ENCODE measurements at regions not wholly inside any gene's neighbourhood (a gene's known extent, or its start where the extent isn't known, plus 50 kb on each side); places are given as distances from the start of the nearest gene placed in this dataset.
A peak's percentile ranks its signal among the peaks of the same experiment; 100 is the strongest.

DNA sequence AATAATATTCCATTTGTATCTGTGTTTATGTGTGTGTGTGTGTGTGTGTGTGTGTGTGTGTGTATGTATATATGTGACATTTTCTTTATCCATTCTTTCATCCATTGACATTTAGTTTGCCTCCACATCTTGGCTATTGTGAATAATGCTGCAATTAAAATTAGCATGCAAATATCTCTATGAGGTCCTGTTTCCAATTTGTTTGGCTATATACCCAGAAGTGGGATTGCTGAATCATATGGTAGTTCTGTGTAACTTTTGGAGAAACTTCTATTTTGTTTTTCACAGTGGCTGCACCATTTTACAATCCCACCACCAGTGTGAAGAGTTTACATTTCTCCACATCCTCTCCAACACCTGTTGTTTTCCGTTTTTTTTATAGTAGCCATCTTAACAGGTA lies 53.1 kb downstream of the CH25H start:
- DNase-seq: no peak

DNA sequence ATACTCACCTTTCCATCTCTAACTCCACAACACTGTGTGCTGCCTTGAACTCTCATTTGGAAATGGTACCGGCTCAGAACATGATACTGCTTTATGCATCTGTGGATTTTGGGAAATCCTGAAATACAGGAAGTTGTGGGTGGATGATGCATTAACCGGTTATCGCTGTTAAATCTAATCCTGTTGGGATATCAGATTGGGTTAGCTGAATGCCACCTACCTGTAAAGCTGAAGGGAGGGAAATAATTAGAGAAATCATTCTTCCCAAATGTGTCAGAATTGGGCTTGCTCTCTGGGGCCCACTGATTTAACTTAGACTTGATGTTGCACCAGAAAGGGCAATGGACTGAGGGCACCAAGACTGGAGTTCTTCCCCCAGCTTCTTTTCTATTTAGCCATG lies 54.0 kb downstream of the CH25H start:
- DNase-seq: no peak

DNA sequence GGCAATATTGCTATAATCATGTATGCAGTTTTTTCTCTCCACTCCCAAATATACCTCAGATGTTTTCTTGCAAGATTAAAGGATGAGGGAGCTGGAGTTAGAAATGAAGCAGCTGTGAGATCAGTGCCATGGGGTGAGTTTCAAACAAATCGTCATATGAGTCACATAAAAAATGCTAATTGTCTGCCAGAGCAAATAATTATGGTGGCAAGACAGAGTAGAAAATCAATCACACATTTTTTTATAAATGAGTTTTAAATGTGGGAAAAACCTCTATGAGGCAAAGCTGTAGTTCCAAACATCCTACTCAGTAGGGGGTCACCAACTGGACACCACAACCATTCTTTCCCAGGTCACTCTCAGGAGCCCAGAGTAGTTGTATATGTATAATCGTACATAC lies 55.3 kb downstream of the CH25H start:
- no peak for DNase-seq

DNA sequence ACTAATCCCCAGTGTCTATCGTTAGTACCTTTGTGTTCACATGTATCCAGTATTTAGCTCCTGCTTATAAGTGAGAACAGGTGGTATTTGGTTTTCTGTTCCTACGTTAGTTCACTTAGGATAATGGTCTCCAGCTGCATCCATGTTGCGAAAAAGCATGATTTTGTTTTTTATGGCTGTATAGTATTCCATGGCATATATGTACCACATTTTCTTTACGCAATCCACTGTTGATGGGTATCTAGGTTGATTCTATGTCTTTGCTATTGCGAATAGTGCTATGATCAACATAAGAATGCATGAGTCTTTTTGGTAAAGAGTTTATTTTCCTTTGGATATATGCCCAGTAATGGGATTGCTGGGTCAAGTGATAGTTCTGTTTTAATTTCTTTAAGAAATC lies 59.1 kb downstream of the CH25H start:
- DNase-seq: no peak

DNA sequence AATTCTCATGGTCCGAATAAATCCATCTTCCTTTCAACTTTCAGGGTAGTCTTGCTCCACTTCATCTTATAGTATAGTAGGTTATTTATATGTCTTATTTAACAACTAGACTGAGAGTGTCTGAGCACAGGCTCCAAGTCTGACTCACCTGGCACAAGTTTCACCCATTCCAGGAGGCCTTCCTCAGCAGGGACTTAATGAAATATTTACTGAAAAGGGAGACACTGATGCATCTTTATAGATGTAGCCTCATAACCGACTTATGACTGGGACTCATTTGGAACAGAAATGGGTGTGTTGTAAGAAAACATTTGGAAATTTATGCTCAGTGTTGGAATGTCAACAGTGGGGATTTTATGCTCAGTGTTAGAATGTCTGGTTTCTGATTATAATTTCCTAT lies 59.9 kb downstream of the CH25H start:
- DNase-seq: no peak

DNA sequence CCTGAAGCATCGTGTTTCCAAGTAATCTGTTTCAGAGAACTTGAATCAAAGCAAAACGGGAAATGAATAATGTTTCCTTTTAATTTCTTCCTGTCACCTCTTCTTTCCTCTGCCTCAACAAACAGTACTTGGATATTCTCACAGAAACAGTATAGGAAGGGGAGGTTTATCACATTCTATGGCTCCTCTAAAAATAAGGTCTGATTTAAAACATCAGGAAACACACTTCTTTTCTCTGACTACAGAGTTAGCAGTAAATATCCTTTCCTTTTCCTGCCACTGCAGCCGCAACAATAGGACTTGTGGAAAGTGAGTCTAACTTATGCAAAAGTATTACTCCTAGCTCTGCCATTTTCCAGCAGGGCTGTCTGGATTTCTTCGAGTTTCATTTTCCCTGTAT lies 62.3 kb downstream of the CH25H start:
- DNase-seq: no peak

DNA sequence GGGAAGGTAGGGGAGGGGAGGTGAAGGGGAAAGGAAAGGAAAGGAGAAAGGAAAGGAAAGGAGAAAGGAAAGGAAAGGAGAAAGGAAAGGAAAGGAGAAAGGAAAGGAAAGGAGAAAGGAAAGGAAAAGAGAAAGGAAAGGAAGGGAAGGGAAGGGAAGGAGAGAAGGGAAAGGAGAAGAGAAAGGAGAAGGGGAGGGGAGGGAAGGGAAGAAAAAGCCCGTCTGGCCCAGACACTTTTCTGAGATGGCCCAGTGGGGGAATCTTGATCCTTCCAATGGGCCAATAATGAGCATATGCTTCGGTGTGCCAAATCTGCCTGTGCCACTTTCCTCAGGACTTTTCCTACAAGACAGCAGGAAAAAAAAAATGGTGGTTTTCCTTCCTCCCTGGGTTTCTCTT lies 64.5 kb downstream of the CH25H start:
- DNase-seq: no peak

DNA sequence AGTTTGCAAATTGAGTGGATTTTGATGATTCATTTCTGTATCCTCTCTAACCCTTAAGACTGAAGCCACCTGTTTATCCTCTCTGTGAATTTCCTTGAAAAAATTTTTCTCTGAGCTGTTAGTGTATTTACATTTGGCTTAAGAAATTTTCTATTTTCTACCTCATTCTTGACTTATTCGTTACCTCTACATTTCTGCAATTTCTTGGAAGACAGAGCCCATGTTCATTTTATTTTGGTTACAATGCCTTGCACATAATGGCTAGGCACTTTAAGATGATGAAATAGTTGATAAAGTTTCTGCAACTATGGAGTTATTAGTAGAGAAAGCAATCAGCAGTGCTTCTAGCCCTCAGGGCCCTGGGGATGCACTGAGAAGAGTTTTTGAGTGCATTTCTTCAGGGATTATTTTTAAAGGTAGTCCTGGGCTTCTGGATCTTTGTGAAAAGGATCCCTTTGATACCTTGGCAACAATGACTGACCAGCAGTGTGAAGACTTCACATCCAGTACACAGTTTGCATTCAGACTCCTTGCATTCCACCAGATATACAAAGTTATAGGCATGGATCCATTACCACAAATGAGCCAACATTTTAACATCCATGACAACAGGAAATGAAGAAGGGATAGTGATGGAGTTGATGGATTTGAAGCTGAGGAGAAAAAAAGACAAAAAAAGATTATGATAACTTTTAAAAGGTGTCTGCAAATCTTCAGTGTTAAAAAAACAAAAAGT lies 68.2 kb downstream of the CH25H start:
- DNase-seq: no peak

DNA sequence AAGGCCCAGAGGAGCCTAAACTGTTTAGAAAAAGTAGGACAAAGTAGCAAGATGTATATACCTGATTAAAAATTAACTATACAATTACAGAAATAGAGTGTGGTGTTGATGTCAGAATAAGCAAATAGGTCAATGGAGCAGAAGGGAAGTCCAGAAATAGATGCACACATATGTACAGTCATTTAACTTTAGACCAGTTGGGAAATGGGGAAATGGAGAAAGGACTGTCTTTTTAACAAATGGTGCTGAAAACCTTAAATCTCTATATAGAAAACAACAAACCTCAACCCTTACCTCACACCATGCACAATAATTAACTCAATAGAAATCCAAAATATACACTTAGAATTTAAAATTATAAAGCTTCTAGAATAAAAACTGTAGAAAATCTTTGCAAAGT lies 72.2 kb downstream of the CH25H start:
- DNase-seq: no peak

DNA sequence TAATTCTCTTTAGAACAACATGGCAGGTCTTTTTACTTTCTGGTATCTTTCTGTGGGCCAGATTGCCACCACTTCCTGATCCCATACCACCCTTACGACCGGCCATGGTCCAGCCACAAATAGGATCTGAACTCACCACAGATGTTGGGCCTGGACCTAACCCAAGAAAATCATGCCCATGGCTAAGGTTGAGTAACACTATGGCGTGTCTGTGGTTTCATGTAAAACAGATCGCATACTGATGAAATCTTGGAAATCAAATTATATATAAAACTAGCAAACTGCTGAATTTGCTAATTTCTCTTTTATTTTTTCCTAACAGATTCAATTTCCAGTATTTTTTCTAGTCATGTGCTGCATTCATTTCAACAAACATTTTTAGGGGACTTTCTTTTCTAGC lies 77.2 kb downstream of the CH25H start:
- DNase-seq: peak; percentile 29

DNA sequence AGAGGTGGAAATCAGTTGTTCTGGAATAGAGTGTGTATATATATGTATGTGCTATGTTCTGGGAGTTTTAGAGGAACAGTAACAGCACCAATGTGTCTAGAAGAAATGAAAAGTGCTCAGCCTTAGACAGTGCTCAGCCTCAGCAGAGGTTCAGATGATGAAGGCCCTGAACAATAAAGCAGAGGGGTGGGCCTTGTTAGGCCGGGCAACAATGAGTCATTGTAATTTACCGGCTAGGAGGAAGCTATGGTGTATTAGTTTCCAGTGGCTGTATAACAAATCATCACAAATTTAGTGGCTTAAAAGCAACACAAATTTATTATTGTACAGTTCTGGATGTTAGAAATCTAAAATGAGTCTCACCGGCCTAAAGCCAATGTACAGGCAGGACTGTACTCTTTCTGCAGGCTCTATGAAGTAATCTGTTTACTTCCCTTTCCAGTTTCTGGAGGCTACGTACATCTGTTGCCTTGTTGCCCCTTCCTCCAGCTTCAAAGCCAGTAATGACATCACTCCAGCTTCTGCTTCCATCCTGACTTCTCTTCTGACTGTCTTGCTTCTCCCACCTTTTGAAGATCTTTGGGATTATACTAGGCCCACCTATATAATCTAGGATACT lies 84.6 kb downstream of the CH25H start:
- DNase-seq: peak; percentile 18

DNA sequence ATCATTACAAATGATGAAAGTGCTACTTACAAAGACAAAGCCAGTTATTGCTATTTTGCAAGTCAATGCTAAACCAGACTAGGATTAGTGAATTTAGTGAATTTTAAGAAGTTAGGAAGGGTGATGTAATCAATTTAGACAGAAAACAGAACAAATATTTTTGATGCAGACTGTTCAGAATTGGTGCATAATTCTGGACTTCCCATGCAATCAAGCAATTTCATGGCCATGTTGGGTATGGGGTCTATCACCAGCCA lies 85.4 kb downstream of the CH25H start:
- no peak for DNase-seq

DNA sequence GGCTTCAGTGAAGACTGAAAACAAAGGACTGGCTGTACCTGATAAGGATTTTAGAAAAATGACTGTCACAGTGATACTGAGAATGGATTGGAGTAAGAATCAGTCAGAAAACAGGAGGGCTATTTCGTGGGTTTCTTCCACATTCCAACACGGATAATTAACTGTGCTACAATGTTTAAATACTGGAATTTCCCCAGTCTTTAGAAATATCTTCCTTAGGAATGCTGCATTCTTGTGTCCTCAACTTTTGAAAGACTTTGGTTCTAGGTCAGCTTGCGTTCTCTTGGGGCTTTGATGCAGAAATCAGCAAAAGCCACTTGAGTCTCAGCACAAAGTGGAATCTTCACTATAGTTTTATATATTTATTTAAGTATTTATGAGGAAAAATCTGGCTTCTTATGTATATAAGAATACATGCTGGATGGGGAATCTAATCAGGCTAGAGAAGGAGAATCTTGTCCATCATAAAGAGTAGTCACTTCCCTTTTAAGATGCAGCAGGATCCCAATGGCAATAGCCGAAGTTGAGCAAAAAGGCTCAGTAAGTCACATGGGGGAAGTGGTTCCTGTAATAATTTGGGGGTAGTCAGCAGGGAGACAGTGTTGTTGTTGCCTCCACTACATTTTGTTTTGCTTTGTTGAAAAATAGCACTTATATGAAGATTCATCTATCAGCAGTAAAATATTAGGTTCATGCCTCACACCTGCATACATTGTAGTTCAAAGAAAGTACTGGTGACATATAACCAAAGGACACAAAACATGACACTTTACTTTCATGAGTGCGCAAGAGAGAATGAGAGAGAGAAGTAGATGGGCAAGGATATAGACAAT lies 86.0 kb downstream of the CH25H start:
- DNase-seq: no peak

DNA sequence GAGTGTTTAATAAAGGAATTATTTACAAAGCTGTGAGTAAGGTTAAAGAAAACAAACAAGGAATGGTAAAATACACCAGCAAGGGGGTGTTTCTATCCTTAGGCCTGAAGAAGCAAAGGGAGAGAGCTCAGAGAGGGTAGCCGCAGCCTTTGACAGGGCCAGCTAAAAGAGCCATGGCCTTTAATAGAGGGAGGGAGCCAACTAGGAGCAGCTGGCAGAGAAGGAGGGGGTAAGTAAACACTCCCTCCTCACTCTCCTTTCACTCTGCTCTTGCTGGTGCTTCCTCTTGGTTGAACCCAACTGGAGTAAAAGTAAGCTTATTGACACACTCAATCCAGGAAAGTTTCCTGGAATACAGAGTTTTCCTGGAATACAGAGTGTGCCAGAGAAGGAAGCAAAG lies 87.5 kb downstream of the CH25H start:
- no peak for DNase-seq

DNA sequence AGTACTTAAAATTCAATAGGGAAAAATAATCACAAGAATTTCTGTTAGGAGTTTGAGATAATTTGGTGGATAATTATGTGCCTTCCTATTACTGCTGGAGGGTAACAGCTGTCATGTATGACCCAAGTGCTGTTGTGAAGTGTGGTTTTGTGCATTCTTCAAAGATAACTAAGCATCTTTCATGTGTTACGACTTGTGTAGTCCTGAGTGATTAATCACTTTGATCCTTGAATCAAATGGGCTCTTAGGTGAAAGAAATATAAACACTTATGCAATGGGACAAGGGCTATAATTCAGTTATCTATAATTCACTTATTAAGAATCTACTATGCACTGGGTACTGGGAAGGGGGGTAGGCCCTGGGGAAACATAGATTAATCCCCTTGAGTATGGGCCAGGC lies 89.0 kb downstream of the CH25H start:
- no peak for DNase-seq

DNA sequence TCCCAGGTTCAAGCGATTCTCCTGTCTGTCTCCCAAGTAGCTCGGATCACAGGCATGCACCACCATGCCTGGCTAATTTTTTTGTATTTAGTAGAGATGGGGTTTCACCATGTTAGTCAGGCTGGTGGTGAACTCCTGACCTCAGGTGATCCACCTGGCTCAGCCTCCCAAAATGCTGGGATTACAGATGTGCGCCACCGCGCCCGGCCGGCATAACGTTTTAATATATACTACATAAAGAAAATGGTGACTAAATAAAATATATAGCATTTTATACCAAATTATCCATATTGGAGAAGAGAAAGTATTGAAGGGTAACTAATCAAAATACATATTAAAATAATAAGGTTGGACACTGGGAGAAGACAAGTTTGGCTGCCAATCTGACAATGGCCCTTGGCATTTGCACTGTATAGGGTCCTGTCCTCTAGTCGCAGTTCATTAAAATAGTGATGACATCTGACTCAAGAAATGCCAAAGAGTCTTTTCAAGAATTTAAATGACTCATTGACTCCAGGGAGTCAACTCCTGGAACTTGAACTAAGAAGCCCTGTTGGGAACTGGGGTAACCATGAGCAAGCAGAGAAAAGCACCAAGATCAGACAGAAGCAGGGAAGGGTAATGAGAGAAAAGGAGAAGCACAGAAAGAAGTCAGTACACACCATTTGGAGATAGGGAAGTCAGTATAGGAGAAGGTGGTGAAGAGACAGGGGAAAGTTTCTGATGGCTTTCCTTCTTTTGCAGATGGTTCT lies 91.1 kb downstream of the CH25H start:
- no peak for DNase-seq

DNA sequence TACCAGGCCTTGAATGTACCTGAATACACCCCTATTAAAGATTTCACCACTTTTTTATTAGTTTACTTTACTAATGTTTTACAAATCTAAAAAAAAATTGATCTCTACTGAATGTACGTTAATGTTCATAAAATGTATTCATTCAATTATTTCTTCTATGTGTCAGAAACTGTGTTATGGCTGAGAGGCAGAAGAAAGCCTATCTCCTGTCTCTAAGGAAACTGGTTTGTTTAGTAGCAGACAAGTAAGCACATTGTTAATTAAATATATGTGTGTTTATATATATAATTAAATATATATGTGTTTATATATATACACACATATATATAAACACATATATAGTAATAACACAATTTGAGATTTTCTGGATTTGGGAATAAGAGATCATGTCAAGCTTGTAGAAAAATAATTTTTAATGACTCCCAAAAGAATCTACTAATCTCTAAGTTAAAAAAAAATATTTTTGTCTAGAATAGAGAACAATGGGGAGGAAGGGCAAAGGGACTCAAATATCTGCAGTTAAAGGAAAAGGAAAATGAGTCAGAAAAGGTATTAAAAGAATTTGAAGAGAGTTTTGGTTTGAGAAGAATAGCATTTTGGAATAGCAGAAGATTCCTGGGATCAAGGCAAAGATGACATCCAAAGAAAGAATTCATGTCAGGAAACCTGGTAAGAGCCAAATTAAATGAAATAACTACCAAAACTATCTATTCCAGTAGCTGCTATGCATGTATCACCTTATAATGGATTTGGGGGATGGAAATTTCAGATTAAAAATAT lies 92.1 kb downstream of the CH25H start:
- DNase-seq: no peak

DNA sequence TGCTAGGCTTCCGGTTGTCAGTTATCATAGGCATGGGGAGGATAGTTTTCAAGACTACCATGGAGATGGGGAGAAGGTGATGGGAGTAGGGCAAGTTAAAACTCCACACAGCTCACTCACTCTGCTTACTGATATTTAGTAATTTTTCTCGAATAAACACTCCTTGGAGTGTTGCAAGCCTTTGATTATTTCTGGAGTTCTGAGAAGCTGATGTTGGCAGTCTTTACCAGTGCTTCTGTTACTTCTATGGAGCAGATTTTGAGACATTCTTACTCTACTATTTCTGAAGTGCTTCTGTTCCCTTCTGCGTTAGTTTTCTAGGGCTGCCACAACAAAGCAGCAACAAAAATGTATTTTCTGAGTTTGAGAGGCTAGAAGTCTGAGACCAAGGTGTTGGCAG lies 104.4 kb downstream of the CH25H start:
- DNase-seq: no peak

DNA sequence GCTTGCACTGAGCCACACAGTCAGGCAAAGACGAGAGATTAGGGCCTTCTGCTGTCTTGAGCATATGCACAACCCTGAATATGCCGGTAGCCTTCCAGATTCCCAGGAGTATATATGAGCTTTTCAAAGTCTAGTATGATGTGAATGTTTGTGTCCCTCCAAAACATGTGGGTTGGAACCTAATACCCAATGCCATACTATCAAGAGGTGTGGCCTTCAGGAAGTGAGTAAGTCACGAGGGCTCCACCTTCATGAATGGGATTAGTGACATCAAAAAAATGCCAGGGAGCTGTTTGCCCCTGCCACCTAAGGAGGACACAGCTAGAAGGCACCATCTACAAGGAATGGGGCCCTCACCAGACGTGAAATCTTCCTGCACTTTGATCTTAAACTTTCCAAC lies 105.2 kb downstream of the CH25H start:
- no peak for DNase-seq

DNA sequence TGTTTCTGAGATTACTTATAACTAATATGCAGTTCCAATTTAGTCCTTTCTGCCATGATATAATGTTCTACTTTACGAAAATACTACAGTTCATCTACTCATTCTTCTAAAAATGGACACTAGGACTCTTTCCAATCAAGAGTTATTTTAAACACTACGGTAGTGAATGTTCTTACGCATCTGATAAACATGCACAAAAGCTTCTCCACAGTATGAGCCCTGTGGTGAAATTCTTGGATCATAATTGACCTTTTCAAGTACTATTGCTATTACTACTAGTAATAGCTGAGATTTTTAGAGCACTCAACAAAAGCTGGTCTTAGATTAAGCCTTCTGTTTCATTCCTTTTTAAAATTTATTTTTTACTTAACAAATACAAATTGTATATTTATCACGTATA lies 106.4 kb downstream of the CH25H start:
- DNase-seq: no peak

DNA sequence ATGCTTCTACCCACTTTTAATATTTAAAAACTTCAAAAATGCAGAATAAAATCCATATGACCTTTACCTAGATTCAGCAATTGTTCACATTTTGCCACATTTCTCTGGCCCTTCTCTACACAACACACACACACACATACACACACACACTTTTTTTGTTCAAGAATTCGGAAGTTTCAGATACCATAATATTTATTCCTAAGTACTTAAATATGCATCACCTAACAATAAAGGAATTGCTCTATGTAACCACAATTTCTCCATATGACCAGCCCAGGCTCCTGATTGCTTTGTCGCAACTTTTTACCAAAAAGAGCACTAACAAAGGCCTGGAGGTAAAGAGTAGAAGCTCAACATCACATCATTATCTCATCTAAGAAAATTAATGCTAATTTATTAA lies 106.6 kb downstream of the FAS start:
- DNase-seq: no peak

DNA sequence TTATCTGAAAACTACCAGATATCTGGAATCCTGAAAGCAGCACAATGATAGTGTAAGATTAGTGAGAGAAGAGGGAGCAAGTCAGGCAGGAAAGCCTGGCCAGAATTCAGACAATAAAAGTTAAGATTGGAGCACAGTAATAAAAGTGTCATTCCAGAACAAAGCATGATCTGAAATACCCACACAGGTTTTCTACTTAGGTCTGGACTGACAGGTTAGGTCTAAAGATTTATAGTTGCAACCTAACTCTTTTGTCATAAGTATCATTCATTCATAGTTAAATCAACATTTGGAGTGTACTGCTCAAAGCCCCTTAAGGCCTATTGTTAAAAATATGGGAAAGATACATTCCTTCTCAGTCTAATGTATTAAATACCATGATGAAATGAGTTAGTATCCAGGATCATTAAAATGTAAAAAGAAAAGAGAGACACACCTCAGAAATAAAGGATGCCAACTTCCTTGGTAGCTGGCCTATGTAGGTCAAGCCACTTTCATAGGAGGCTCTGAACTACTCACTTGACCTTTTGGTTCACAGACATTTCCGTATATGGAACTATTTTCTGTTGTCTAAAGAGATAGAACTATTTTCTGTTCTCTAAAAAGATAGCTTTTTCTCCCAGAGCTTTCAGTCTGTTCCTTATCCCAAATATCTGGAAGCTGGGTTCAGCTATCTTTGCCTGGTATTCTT lies 105.2 kb downstream of the FAS start:
- DNase-seq: no peak

Data from CD4-positive, alpha-beta T cell treated with Interferon gamma for 1 hour (primary cell).